K562 (cell line): ENCODE measurements at regions not wholly inside any gene's neighbourhood (a gene's known extent, or its start where the extent isn't known, plus 50 kb on each side); places are given as distances from the start of the nearest gene placed in this dataset.

Source experiments
- ATAC-seq: fragments of 200-7000 bp; cut with Tn5 transposase; 3 replicates; pipeline ENCODE4 v1.9.1; 2020; ENCODE audit warnings: moderate library complexity
- BruUV-seq: library from RNA; stranded (reverse); fragments of 400-500 nt; replicated peaks from 2 replicates; lab custom pipeline; 2021; lab: Mats Ljungman, UMichigan
- CTCF ChIA-PET: fragments of 300-600 bp; formaldehyde crosslinking; extraction: SDS; loops from one replicate; lab custom pipeline; 2021; ENCODE audit warnings: low intra/inter-chr PET ratio; lab: Yijun Ruan, JAX
- POLR2A ChIA-PET: fragments of 300-600, 350-650 bp; sonication (Branson Sonifier 250); formaldehyde crosslinking; extraction: SDS; loops from one replicate; lab custom pipeline; 2021; ENCODE audit warnings: antibody characterized with exemption, inconsistent platforms; lab: Yijun Ruan, JAX
- DNase-seq, 4 experiments: peaks; one replicate each; pipeline versions ENCODE4 v3.0.0 to v3.0.0-alpha.2; 2011 to 2018; ENCODE audit warnings: low spot score in 3 of 4, mixed read lengths in 3 of 4; ENCODE audit errors: extremely low read depth in 1 of 4
- FAIRE-seq: peaks from 2 replicates; lab custom pipeline; 2011; peaks lifted over from hg19 to GRCh38; lab: Jason Lieb, UNC
- H2AFZ ChIP-seq: 2 replicates; pipeline ENCODE4 v1.6.0; 2011; ENCODE audit warnings: low read depth, low read length, control low read depth, inconsistent platforms
- H3K27ac ChIP-seq: fragments of 200-600 bp; 3 replicates; pipeline ENCODE4 v1.8.0; 2011; ENCODE audit warnings: low read depth, mild to moderate bottlenecking, control low read depth, inconsistent platforms, low read length, moderate library complexity, mixed read lengths; ENCODE audit errors: extremely low read depth
- H3K27me3 ChIP-seq, 2 experiments: fragments of 300-600 bp in 1 of 2; 2 replicates in 1 of 2; 3 replicates in 1 of 2; pipeline versions ENCODE4 v1.6.0 to v1.8.0; 2011; ENCODE audit warnings: inconsistent platforms in 2 of 2, low read length in 2 of 2, mild to moderate bottlenecking in 1 of 2, mixed read lengths in 1 of 2, moderate library complexity in 1 of 2; ENCODE audit not compliant: control insufficient read depth in 2 of 2, insufficient read depth in 2 of 2
- H3K36me3 ChIP-seq: fragments of 300-600 bp; 3 replicates; pipeline ENCODE4 v1.8.0; 2011; ENCODE audit warnings: mild to moderate bottlenecking, low read length, inconsistent platforms; ENCODE audit not compliant: control insufficient read depth, insufficient read depth
- H3K4me1 ChIP-seq, 2 experiments: fragments of 200-600 bp in 1 of 2; replicated peaks in 1 of 2; 2 replicates in 1 of 2; 3 replicates in 1 of 2; pipeline versions ENCODE4 v1.5.1 to v1.8.0; 2011; ENCODE audit warnings: inconsistent platforms in 2 of 2, low read length in 2 of 2, mild to moderate bottlenecking in 1 of 2, mixed read lengths in 1 of 2, moderate library complexity in 1 of 2; ENCODE audit not compliant: control insufficient read depth in 2 of 2, insufficient read depth in 2 of 2
- H3K4me2 ChIP-seq: 2 replicates; pipeline ENCODE4 v1.6.1; 2011; ENCODE audit warnings: low read length, control low read depth, inconsistent platforms, mixed read lengths; ENCODE audit not compliant: insufficient read depth
- H3K4me3 ChIP-seq: fragments of 200-600 bp; sonication (generic), shearing (Covaris generic); 2 replicates; pipeline ENCODE4 v1.5.1; 2016; ENCODE audit warnings: control low read depth, inconsistent platforms
- H3K79me2 ChIP-seq: fragments of 200-600 bp; 3 replicates; pipeline ENCODE4 v1.8.0; 2011; ENCODE audit warnings: low read length, inconsistent platforms; ENCODE audit not compliant: control insufficient read depth, insufficient read depth
- H3K9ac ChIP-seq, 2 experiments: 2 replicates each; pipeline versions ENCODE4 v1.6.0 to v1.6.1; 2011; ENCODE audit warnings: low read depth in 2 of 2, low read length in 2 of 2, control low read depth in 1 of 2, inconsistent platforms in 1 of 2, mild to moderate bottlenecking in 1 of 2, mixed read lengths in 1 of 2; ENCODE audit not compliant: insufficient read depth in 1 of 2
- H3K9me1 ChIP-seq: one replicate; pipeline ENCODE4 v1.6.0; 2011; ENCODE audit warnings: inconsistent platforms, mild to moderate bottlenecking, low read length, moderate library complexity; ENCODE audit not compliant: control insufficient read depth, insufficient read depth
- H3K9me3 ChIP-seq: replicated peaks from 2 replicates; pipeline ENCODE4 v1.5.1; 2011; ENCODE audit warnings: low read depth, low read length, inconsistent platforms; ENCODE audit not compliant: control insufficient read depth, insufficient read depth
- H4K20me1 ChIP-seq: replicated peaks from 2 replicates; pipeline ENCODE4 v1.6.1; 2011; ENCODE audit warnings: low read length, inconsistent platforms, mixed read lengths; ENCODE audit not compliant: control insufficient read depth, insufficient read depth
- CEBPG ChIP-seq, 3 experiments: fragments of 200-800 bp in 1 of 3; sonication (Bioruptor generic) in 1 of 3; sonication (generic) in 1 of 3; formaldehyde crosslinking in 1 of 3; IDR thresholded peaks in 2 of 3; conservative IDR thresholded peaks in 1 of 3; 2 replicates each; pipeline versions ENCODE4 v1.6.1 to v1.8.0; 2016 to 2022; ENCODE audit warnings: missing compliant biosample characterization in 2 of 3, missing genetic modification characterization in 2 of 3, mild to moderate bottlenecking in 1 of 3, missing genetic modification reagents in 1 of 3
- CTCF ChIP-seq, 3 experiments: IDR thresholded peaks in 2 of 3; conservative IDR thresholded peaks in 1 of 3; 2 replicates each; pipeline ENCODE4 v1.5.1; 2011 to 2012; ENCODE audit warnings: low read length in 3 of 3, mild to moderate bottlenecking in 3 of 3, control low read depth in 2 of 3, improper control_type of control experiment in 1 of 3, inconsistent platforms in 1 of 3, low read depth in 1 of 3, mixed read lengths in 1 of 3, moderate library complexity in 1 of 3; ENCODE audit not compliant: insufficient read depth in 2 of 3
- SRSF7 ChIP-seq: fragments of 200-400 bp; formaldehyde crosslinking; optimal IDR thresholded peaks from 2 replicates; pipeline ENCODE3; 2017; ENCODE audit warnings: mild to moderate bottlenecking, low read depth, low read length
- TCF7L2 ChIP-seq: fragments of 150-350 bp; IDR thresholded peaks from 2 replicates; pipeline ENCODE4 v1.6.1; 2016; ENCODE audit warnings: low read depth, mild to moderate bottlenecking, low read length, moderate library complexity
- WGBS: fragments of 100-300 bp; shearing (Covaris generic); methylation state at CpG from one replicate; pipeline ENCODE4 v1.1.6; 2016; ENCODE audit warnings: low coverage, mixed read lengths; ENCODE audit not compliant: insufficient coverage; ENCODE audit errors: missing lambda C conversion rate; 5-methylcytosine and 5-hydroxymethylcytosine counted together
- in situ Hi-C: fragments of 300-500 bp; cut with MboI; formaldehyde crosslinking; loops from 4 replicates; pipeline ENCODE4 v1.15.0; 2018; ENCODE audit warnings: inconsistent platforms, mixed read lengths
- intact Hi-C: fragments of 100-400 bp; cut with micrococcal nuclease; formaldehyde crosslinking; loops from 2 replicates; pipeline ENCODE4 v1.14.2; 2022

GRCh38 chr2:147346142-147346541 lies 498.7 kb upstream of the ACVR2A start (continued):
- no peak for TF ChIP-seq CEBPG (CRISPR knock-in tag; IDR thresholded peaks at IDR 0.05)
- TF ChIP-seq CEBPG (tag; conservative IDR thresholded peaks at IDR 0.05 in 1 of 2, IDR thresholded peaks at IDR 0.05 in 1 of 2) = peak in 1 of 2 experiments; percentile 59; a peak in 2 of 4 replicates
- TF ChIP-seq SRSF7 = no peak
- TF ChIP-seq, all 486 proteins: peak for 2

GRCh38 chr2:147345246-147345645 lies 499.6 kb upstream of the ACVR2A start:
- WGBS = 6% methylated on average over 1 of the region's 1 CpG
- Histone ChIP-seq H3K4me3 (no peak overlapping the region), H3K4me2 (no peak overlapping the region), H3K9ac (no peak overlapping the region), H4K20me1 (no peaks in the 10 kb centered on the region), H3K27me3 (no peaks in the 10 kb centered on the region), H3K4me1 (no peaks in the 10 kb centered on the region), H2AFZ (no peak overlapping the region), H3K36me3 (no peaks in the 10 kb centered on the region), H3K79me2 (no peaks in the 10 kb centered on the region), H3K9me1 (no peaks in the 10 kb centered on the region), H3K27ac (no peak overlapping the region), H3K9me3 (no peaks in the 10 kb centered on the region; the same call in 1 of the 2 replicates)
- no peak for DNase-seq
- CTCF ChIA-PET = no interaction called here
- in situ Hi-C loops (no loop called here), intact Hi-C loops (no loop called here)
- TF ChIP-seq CTCF (IDR thresholded peaks at IDR 0.05 in 2 of 3, conservative IDR thresholded peaks at IDR 0.05 in 1 of 3; ENCODE audit: insufficient read depth in 2 of 3, low read depth in 1 of 3, low read length in 3 of 3) (no peak), TCF7L2 (no peak)
- no peak for FAIRE-seq
- BruUV-seq = no TSS peak
- no peak for ATAC-seq
- POLR2A ChIA-PET = no interaction called here
